ENCODE measurements at regions not wholly inside any gene's neighbourhood (a gene's known extent, or its start where the extent isn't known, plus 50 kb on each side); places are given as distances from the start of the nearest gene placed in this dataset.
"Not testable (repeated sequence)": the region's sequence is repeated elsewhere in the genome, so short reads cannot be mapped to it uniquely, and the experiment has no call there.

DNA sequence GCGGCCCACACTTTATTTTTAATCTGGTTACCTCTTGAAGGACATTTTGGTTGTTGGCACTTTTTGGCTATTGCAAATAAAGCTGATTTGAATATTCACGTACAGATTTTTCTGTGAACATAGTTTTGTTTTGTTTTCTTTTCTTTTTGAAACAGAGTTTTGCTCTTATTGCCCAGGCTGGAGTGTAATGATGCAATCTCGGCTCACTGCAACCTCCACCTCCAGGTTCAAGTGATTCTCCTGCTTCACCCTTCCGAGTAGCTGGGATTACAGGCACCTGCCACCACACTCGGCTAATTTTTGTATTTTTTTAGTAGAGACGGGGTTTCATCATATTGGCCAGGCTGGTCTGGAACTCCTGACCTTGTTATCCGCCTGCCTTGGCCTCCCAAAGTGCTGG, 99.7 kb downstream of the NDFIP1 start:
- H3K27me3 ChIP-seq (ENCODE audit: control insufficient read depth, insufficient read depth, low read length); H3K36me3 ChIP-seq (ENCODE audit: control insufficient read depth, insufficient read depth, low read length); H3K4me1 ChIP-seq (ENCODE audit: control insufficient read depth, insufficient read depth, low read length); H3K27ac ChIP-seq (ENCODE audit: low read length); H3K9me3 ChIP-seq (replicated peaks; ENCODE audit: control insufficient read depth, low read depth, low read length); DNase-seq; H3K4me3 ChIP-seq (ENCODE audit: low read length): not testable (repeated sequence)
- WGBS (ENCODE audit: insufficient coverage), result 100% methylated on average over 1 of the region's 7 CpGs

DNA sequence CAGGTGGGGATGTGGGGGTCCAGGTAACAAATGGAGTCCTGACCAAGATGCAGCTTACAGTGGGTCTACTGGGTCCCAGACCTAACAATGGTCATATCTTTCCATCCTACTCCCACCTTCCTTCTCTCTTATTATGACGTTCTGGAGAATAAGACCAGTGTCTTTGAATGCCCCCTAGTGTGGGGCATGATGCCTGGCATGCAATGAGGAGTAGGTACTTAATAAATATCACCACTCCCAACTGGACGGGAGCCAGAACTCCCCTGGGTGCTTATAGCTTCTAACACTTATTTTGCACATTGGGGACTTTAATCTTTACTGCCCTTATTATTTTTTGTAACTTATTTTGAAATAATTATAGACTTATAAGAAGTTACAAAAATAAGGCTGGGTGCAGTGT, 98.2 kb downstream of the NDFIP1 start:
- H3K27me3 ChIP-seq (ENCODE audit: control insufficient read depth, insufficient read depth, low read length), result peaks cover 4% of the 10 kb centered on the region
- no CpG with 5 or more reads among the region's 2 CpGs for WGBS (ENCODE audit: insufficient coverage)
- no peaks in the 10 kb centered on the region for H3K36me3 ChIP-seq (ENCODE audit: control insufficient read depth, insufficient read depth, low read length)
- DNase-seq, result no peak
- no peaks in the 10 kb centered on the region for H3K9me3 ChIP-seq (replicated peaks; ENCODE audit: control insufficient read depth, low read depth, low read length)
- H3K27ac ChIP-seq (ENCODE audit: low read length), result no peak overlapping the region
- no peaks in the 10 kb centered on the region for H3K4me1 ChIP-seq (ENCODE audit: control insufficient read depth, insufficient read depth, low read length)
- no peak overlapping the region for H3K4me3 ChIP-seq (ENCODE audit: low read length)

DNA sequence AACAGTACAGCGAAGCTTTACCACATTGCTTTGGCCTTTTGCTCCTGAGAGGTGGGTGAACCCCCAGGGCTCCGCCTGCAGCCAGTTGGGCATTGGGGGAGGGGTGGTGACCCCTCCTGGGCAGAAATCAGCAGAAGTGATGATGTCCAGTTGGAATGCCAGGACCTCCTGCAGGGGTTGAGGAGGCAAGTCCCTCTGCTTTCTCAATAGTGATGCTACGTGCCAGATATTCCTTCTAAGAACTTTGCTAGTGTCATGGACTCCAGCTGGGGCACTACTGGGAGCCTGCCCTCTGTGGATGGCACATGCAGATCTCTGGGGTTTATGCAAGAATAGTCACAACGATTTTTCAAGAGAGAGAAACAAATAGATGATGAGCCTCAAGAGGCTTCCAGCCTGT, 95.6 kb downstream of the NDFIP1 start:
- no peak for DNase-seq
- WGBS (ENCODE audit: insufficient coverage), result 78% methylated on average over 3 of the region's 4 CpGs

More for the DNA sequence above, 95.6 kb downstream of the NDFIP1 start:
- H3K36me3 ChIP-seq (ENCODE audit: control insufficient read depth, insufficient read depth, low read length), result no peaks in the 10 kb centered on the region
- H3K27ac ChIP-seq (ENCODE audit: low read length), result no peak overlapping the region
- no peaks in the 10 kb centered on the region for H3K4me1 ChIP-seq (ENCODE audit: control insufficient read depth, insufficient read depth, low read length)
- H3K27me3 ChIP-seq (ENCODE audit: control insufficient read depth, insufficient read depth, low read length), result peaks cover 2% of the 10 kb centered on the region
- no peaks in the 10 kb centered on the region for H3K9me3 ChIP-seq (replicated peaks; ENCODE audit: control insufficient read depth, low read depth, low read length)
- H3K4me3 ChIP-seq (ENCODE audit: low read length), result no peak overlapping the region
